GM21717 (cell line): ENCODE measurements at regions not wholly inside any gene's neighbourhood (a gene's known extent, or its start where the extent isn't known, plus 50 kb on each side); places are given as distances from the start of the nearest gene placed in this dataset.
"Not testable (repeated sequence)": the region's sequence is repeated elsewhere in the genome, so short reads cannot be mapped to it uniquely, and the experiment has no call there.

ENCODE experiments used
- ATAC-seq: cut with Tn5 transposase; IDR thresholded peaks from one replicate; pipeline ENCODE4 v1.9.1; 2021; ENCODE audit warnings: mild to moderate bottlenecking, moderate library complexity; ENCODE audit not compliant: unreplicated experiment

DNA sequence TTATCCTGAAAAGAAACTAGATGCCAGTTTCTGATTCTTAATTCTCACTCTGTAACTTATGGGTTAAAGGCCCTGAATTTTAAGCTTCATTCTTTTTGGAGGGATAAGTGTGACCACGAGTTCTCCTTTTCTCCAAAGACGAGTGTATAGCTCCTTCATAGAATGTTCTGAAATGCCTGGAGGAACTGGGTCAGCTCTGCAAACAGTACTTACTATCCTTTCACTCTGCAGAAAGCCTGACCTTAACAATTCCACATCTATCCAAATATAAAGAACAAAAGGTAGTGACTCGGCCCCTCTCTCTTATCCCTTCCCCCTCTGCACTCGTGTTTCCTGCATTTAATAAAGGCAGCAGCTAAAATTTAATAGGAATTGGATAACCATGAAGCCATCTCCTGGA is 150.5 kb downstream of the LYPLAL1 start:
- ATAC-seq: no peak

DNA sequence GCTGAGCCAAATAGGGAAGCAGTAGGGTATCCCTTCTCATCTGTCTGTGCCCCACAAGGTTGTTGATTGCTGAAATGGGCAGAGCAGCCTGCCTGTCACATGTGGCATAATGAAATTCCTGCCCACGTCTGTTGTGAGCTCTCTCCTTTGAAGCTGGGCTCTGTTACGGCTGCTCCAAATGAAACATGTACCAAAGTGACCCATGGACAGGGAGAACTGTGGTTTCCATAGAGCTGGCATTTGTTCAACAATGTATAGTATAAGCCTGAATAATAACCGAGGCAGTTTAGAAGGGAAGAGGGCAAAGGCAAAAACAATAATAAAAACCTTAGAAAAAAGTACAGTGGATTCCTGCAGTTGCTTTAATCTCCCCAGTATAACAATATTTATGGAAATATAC is 149.7 kb downstream of the LYPLAL1 start:
- no peak for ATAC-seq

DNA sequence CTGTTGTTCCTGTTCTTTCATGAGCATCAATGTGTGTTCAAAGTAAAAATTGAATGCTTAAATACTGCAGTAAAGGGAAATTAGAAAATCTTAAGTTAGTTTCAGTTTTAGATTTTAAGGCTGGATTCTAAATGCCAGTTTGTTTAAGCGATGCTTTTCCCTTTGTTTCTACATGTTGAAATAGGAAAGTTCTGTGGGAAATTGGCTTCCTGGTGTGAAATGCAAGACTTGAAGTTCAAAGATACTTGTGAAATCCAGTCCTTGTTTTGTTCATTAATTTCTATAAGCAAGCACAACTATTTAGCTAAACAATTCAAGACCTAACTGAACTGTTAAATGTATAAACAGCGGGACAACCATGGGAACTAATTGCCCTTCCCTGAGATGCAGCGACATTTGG is 149.1 kb downstream of the LYPLAL1 start:
- ATAC-seq: no peak

DNA sequence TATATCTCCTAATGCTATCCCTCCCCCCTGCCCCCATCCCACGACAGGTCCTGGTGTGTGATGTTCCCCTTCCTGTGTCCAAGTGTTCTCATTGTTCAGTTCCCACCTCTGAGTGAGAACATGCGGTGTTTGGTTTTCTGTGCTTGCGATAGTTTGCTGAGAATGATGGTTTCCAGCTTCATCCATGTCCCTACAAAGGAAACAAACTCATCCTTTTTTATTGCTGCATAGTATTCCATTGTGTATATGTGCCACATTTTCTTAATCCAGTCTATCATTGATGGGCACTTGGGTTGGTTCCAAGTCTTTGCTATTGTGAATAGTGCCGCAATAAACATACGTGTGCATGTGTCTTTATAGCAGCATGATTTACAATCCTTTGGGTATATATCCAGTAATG is 146.9 kb downstream of the LYPLAL1 start:
- not testable (repeated sequence) for ATAC-seq

DNA sequence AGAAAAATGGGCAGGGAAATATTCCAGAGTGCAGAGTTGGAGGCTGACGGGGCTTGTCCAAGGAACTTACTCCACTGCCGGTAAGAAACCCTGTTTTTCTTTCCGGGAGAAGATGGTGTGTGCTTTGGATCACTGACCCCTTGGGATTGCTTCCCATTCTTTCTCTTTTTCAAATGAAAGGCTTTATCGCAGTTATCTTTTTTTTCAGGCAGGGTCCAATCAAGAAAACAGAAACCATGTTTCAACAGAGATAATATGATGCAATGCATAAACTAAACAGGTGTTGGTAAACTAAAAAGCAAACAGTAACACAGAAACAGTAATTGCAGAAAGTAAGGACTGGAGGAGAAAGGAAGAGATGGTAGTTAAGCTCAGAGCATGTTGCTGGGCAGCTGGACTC is 145.1 kb downstream of the LYPLAL1 start:
- no peak for ATAC-seq

DNA sequence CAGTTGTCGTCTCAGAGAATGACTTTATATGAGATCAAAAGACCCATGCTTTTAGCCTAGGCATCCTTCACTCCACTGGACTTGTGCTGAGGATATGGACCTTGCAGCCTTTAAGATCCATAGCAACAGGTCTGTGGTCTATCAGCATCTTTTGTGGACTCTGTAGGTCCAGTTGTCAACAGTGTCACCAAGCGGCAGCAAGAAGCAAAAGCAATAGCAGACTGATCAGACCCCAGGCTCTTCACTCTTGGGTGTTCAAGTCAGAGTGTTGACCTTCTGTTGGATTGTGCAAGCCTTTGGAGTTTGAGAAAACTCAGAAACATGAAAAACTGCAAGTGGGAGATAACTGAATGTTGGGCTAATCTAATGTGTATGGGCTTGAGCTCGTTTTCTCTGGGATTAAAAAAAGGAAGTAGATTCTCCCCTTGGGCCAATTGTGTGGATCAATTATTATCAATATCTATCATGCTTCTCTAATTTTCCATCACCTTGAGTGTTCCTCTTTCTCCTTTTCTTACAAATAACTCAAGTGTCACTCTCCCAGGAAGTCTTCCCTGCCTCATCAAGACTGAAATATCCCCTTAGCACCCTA is 144.2 kb downstream of the LYPLAL1 start:
- no peak for ATAC-seq

DNA sequence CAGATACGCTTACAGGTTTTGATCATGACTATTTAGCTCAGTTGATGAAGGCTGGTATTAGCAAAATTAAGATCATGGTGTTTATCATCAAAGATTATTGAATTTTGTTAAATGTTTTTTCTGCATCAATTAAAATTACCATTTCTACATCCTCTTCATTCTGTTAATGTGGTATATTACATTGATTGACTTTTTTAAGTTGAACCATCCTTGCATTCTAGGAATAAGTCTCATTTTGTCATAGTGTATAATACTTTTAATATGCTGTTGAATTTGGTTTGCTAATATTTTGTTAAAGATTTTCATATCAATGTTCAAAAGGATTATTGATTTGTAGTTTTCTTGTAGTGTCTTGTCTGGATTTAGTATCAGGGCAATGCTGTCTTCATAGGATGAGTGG is 142.4 kb downstream of the LYPLAL1 start:
- ATAC-seq: no peak

DNA sequence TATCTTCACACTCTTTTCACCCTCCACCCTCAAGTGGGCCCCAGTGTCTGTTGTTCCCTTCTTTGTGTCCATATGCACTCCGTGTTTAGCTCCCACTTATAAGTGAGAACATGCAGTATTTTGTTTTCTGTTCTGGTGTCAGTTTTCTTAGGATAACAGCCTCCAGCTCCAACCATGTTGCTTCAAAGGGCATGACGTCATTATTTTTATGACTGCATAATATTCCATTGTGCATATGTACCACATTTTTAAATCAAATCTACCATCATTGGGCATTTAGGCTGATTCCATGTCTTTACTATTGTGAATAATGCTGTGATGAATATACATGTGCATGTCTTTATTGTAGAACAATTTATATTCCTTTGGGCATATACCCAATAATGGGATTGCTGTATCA is 140.3 kb downstream of the LYPLAL1 start:
- no peak for ATAC-seq

DNA sequence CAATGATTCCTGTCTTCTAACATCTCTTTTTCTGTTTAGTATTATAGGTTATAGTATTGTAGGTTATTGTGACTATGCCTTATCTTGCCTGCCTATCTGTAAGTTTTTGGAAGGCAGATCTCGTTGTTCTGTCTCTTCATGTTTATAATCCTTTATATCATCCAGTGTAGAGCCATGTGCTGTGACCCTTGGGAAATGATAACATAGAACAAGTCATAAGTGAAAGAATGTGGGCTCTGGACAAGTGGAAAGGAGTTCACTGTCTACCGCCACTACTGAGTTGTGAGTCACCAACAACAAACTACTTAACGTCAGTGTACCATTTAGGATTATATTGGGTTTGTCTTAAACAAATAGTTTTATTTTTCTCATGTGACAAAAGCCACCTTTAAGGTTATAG is 139.3 kb downstream of the LYPLAL1 start:
- no peak for ATAC-seq

DNA sequence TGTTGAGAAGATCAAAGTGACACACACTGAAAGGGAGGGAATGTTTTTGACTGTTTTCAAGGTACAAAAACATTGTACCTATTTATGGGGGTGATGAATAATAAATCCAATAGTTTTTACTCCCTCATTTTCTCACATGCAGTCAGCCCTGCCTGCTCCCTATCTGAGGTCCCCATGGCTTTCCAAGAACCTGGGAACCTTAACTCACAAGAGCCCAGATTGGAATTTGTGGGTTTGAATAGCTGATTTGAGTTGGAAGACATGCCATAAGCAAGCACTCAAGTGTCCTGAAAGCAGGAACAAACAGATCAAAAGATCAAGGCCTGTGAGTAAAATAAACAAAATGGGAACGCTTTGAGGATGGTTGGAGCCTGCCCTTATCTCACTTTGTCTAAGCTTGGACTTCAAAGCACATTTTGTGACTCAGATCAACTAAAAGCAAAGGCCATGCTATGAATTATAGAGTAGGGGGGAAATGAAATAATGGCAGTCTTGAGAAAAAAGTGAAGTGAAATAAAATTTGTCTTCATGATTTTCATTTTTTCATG is 136.6 kb downstream of the LYPLAL1 start:
- no peak for ATAC-seq

DNA sequence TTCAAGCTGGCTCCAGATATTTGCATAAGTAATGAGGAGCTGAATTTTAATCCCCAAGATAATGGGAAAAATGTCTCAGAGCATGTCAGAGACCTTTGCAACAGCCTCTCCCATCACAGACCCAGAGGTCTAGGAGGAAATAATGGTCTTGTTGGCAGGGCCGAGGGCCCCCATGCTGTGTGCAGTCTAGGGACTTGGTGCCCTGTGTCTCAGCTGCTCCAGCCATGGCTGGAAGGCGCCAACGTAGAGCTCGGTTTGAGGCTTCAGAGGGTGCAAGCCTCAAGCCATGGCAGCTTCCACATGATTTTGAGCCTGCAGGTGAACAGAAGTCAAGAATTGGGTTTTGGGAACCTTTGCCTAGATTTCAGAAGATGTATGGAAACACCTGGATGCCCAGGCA is 134.7 kb downstream of the LYPLAL1 start:
- ATAC-seq: no peak

DNA sequence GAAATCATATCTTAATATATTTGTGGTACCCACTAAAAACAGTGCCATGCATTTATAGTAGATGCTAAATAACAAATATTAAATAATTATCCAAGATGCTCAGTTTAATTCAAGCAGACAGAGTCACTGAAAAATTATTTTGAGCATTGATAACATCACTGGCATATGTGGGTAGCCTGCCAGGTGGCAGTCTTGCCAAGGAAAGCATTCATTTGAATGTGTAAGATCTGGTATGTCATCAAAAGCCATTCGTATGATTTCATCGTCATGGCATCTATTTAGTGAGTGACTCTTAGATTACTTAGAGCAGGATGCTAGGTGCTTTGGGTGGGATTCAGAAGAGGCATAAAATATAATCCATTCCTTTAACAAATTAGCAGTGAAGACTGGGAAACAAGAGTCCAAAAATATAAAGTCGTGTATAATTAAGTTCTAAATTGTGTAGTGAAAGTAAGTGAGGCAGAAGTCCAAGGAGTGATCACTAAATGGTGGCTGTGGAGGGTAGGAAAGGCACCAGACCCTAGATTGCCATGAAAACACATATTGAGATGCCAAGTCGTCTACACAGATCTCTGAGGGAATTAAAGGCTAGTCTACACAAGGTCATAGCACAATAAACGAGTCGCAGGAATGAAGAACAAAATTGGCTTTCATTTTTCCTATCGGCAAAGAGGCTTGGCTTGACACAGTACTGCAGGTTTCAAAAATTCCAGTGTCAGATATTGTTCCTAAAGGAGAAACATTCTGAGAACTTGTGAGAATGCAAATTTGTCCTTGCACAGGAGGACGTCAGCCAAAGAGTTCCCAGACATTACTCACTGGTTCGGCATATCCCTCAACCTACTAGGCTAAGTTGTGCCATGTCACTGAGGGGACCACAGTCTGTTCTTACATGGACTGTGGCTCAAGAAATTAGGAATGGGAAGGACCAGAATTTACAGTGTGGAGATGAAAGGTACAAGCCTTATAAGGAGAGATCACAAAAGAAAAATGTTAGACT is 130.8 kb downstream of the LYPLAL1 start:
- no peak for ATAC-seq

DNA sequence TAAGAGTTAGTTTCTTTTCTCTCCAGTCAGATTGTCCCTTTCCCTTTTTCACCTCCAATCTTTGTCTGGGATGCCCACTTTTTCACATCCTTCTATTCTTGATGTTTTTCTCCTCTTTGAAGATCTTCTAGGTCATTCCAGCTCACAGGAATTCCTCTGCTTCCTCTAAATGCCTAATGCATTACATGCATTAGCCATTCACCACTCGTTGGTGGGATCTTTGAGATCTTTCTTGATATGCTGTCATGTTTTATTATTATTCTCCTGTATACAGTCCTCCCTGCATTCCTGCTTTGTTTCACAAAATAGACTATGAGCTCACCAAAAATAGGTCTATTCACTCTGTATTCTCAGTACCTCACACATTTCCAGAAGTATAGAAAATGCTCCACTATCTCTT is 129.0 kb downstream of the LYPLAL1 start:
- ATAC-seq: no peak

DNA sequence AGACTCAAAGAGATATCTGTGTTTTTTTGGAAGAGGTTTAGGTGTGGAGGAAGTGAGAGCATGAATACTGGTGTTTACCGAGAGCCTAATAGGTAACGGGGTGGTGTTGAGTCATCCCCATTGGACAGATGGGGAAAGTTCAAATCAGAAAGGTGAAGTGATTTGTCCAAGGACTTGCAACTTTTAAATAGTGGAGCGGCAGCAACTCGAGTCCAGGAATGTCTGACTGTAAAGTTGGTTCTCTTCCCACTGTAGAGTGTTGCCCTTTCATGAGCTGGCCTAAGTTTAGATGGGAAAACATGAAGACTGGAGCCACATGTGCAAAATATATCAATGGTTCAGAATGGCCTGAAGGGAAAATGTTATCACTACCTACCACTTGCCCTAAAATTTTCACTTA is 125.7 kb downstream of the LYPLAL1 start:
- no peak for ATAC-seq

DNA sequence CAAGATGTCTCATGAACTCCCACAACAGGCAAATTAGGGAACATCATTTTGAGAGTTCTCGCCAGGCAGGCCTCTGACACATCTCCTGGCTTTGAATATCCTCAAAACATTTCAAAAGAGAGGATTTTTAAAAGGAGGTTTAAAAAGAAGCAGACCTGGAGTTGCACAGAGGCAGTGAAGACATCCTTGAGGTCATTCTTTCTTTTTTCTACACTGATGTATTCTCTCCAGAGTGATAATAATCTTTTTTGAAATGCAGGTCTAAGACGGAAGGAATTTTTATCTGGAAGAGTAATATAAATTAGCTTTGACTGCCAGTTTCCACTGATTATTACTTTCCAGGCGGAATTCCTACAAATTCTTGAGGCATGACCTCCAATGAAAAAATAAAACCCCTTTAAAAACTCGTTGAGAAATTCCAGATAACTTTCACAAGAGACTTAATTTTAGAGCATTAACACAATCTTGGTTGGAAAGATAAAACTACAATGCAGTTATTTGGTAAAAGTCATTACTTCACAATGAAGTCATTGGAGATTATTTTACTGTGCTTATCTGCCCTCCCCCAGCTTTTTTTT is 125.0 kb downstream of the LYPLAL1 start:
- no peak for ATAC-seq

DNA sequence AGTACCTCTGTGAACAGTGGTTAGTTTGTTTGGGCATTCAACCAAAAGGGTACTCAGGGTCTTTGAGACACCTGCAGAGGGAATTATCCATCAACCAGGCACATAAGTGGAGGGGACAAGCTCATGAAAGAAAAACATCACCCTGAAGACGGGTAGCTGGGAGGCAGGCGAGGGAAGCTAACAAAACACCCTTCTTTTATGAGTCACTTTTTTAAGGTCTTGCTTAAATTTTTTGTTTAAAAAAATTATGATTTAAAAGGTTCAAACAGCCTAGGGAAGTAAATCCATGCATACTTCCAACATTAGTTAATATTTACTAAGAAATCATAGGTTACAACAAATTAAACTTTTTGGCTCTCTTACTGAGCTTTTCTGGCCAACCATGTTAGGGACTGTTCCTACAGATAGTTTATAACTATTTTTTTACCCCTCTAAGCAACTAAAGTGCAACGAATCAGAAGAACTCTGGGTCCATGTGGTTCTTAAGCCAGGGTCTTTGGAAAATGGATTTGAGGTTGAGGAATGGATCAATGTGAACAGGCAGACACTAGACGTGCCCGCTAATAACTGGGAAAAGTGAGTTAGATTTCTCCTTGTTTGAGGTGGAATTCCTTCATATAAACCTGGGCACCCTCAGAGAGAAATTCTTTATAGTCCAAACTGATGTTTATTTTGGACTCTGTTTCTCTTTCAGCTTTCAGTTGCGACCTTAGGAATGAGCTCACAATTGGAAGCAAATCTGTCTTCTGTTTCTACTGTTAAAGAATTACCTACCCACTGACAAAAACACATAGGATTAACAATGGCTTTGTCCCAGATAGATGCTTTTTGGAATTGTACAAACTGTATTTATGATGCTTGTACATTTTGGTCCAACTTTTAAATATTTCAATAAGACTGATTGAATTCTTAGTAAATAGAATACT is 123.0 kb downstream of the LYPLAL1 start:
- ATAC-seq: no peak

DNA sequence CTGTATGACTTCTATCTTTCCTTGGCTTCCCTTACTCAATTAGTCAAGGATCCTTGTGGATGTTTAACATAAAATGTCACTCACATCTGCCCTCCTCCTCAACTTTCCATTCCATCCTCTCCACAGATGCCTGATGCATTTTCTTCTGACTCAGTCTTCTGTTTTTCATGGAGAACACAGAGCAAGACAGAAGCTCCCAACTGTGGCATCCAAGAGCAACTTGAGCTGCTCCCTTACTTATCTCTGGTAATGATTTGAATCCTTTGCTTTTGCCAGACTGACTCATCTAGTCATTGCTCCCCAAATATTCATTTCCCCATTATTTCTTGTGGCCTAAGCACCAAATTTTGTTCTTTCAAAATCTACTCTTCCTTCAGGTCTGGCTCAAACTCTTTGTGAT is 120.6 kb downstream of the LYPLAL1 start:
- no peak for ATAC-seq

DNA sequence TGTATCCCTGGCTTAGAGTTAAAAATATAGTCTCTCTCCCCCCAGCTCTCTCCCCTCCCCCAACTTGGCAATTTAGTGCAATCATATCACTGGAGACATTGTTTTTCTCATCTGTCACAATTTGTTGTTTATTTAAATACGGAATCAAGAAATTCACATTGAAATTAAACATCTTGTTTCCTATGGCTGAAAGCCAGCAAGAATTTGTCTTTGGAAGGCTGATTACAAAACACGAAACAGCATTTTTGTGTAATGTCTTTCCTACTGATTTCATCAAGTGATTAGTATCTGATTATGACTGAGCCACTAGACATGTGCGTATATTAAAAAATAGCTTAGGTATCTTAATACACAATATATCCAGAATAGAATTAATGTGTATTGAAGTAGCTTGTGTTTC is 119.7 kb downstream of the LYPLAL1 start:
- ATAC-seq: no peak

DNA sequence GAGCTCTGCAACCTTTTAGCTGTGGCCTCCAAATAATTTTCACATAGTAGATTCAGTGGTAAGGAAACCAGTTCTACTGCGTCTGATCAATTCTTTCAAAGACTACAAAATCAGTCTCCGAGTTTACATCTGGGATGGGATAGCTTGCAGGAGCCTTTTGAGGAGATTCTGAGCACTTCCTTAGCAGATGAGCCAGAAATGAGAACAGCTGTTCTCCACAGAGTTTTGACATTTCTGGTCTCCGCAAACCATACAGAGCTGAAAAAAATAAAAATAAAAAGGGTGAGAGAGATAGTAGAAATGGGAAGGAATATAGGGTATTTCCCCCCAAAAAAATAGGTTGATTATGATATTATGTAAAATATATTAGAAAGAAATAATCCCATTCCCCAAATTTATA is 119.3 kb downstream of the LYPLAL1 start:
- no peak for ATAC-seq

DNA sequence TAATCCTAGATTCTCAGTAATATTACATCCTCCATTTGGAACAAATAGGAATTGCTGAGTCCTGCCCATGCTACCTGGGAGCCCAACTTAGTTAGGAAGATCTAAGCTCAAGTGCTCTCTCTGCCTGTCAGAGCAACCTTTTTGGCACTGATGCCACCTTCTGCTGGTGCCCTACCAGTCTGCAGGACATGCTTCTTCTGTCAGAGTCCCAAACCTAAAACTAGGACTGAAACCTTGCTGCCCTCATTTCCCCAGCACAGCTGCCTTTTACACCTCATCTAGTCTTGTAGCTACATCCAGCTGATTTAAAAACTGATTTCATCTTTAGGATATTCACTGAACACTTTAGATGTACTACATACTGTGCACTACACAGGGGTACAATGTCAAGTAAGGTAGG is 118.7 kb downstream of the LYPLAL1 start:
- ATAC-seq: no peak

DNA sequence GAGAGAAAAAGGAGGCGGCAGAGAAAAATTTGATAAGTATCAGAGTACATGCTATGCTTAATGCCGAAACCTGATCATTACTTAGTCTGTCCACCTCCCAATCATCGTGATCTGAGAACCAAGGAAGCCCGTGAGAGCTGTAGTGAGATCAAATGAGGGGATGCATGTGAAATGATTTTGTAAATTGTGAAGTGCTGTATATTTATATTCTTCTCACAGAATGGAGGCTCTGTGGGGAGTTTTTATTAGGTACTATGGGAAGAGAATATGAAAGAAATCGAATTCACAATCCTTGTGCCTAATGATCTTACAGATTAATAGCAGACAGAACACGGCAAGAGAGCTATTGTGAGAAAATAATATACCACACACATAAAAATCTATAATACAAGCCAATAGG is 115.5 kb downstream of the LYPLAL1 start:
- ATAC-seq: no peak
